ENCODE measurements at regions not wholly inside any gene's neighbourhood (a gene's known extent, or its start where the extent isn't known, plus 50 kb on each side); places are given as distances from the start of the nearest gene placed in this dataset.
"Not testable (repeated sequence)": the region's sequence is repeated elsewhere in the genome, so short reads cannot be mapped to it uniquely, and the experiment has no call there.

- DNase-seq (ENCODE audit: low spot score): no peak
These were observed 120.8 kb upstream of the CDYL start for GRCh38 chr6:4655196-4656025.

DNA sequence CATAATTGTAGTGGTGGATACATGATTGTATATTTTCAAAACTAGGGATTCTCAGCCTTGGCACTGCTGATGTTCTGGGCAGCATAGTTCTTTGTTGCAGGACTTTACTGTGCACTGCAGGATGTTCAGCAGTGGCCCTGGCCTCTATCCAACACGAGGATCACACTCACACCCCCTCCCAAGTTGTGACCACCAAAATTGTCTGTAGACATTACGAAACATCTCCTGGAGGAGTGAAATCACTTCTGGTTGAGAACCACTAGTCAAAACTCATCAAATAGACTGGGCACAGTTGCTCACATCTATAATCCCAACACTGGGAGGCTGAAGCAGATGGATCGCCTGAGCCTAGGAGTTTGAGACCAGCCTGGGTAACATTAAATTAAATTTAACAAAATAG, 123.1 kb upstream of the CDYL start:
- no peak for DNase-seq (ENCODE audit: low spot score)

DNA sequence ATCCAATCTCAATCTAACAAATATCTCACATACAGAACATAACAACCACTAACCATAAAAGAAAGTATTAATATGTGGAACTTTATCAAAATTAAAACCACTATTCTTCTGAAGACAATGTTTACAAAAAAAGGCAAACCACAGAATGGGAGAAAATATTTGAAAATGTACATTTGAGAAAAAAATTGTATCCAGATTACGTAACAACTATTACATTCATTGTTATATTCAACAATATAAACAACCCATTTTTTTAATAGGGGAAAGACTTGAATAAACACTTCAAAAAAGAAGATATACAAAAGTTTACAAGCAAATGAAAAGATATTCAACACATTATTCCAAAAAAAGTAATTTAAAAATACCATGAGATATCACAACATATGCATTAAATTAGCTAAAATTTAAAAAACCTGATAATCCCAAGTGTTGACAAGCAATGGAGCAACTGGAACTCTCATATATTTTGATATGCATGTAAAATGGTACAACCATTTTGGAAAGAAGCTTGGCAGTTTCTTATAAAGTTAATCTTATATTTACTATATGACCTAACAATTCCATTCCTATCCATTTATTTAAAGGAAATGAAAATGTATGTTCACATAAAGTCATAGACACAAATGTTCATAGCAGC, 124.3 kb upstream of the CDYL start:
- DNase-seq (ENCODE audit: low spot score): no peak

GRCh38 chr6:4649728-4650127, 126.5 kb upstream of the CDYL start:
- DNase-seq (ENCODE audit: low spot score): no peak

GRCh38 chr6:4647414-4648365, 128.5 kb upstream of the CDYL start:
- peak; percentile 17 for DNase-seq (ENCODE audit: low spot score)

DNA sequence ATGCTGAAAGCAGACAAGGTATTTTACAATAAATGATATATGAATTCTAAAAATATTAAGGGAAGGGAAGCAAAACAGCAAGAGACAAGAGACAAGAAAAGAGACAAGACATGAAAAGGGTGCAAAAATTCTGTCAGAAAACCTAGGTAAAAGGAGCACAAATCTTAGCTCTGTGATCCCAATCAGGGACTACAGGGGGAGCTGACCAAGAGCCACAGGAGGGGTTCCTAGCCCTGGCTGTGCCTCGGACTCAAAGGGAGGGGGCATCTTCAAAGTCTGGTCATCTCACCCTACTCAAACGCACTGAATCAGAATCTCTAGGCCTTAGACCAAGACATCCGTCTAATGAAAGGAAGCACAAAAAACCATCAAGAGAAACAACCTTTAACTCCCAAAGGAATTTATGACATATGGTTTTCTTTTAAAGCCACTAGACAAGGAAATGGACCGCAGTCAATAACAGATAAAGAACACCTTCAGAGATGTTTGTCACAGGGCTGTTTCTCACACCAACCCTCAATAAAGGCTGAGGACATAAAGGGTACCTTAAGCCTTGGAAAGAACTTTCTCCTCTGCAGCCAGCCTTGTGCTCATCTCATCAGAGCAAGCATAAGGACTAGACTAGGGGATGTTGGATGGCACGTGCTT, 130.4 kb upstream of the CDYL start:
- no peak for DNase-seq (ENCODE audit: low spot score)

DNA sequence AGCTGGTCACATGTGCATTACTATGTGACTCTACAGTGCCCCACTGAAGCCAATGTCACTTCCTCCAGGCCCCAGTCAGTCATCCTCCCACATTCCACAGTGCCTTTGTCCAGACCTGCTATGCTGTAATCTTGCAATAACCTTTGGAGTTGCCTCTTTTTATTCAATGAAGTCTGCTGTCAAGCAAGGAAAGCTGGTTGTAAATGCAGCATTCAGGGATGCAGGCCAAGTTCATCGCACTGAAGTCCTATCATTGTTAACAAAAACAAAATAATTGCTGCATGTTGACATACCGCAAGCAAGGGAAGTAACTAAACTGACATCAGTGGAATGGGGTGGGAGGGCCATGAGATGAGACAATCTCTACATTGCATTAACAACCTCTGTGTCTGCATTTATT, 131.2 kb upstream of the CDYL start:
- DNase-seq (ENCODE audit: low spot score): no peak

- DNase-seq (ENCODE audit: low spot score): peak; percentile 2
These were observed 134.7 kb upstream of the CDYL start for GRCh38 chr6:4641461-4641860.

GRCh38 chr6:4640139-4640538, 136.1 kb upstream of the CDYL start:
- no peak for DNase-seq (ENCODE audit: low spot score)

- DNase-seq (ENCODE audit: low spot score): no peak
These were observed 137.6 kb upstream of the CDYL start for GRCh38 chr6:4638641-4639040.

DNA sequence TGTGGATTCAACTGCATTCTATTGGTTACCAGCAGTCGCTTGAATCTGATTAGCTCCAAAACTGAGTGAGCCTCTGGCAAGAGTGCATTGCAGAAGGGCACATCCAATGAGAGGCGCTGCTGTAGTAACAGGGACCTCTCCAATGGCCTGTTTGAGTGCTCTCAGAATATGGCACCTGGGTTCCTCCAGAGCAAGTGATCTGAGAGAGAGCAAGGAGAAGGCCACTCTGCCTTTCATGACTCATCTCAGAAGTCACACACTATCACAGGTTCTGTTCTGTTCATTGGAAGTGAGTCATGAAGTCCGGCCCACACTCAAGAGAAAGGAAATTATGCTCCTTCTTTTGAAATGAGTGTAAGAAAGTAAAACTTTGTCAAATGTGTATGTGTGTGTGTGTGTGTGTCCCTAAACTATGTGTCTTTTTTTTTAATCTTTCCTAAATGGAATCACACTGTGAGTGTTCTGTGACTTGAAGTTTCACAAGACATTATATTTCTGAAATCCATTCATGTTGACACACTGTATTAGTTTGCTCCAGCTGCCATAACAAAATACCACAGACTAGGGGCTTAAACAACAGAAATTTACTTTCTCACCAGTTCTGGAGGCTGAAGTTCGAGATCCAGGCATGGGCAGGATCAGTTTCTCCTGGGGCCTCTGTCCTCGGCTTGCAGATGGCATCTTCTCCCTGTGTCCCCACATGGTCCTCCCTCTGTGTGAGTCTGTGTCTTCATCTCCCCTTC, 138.3 kb upstream of the CDYL start:
- DNase-seq (ENCODE audit: low spot score): peak; percentile 88

DNA sequence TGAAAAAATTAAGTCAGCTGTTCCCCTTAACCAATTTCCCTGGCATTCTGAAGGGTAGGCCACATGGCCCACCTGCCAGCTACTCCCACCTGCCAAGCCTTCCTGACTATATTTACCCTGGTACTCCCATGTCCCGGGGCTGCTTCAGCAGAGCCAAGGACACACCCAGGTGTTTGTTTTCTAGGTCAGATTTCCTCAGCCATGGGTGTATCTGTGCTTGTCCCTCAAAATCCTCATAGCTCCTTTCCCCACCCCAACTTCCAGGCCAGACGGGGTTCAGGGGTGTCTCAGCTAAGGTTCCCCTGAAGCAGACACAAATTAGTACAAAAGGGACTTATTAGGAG, 139.4 kb upstream of the CDYL start:
- DNase-seq (ENCODE audit: low spot score): no peak

- no peak for DNase-seq (ENCODE audit: low spot score)
These were observed 139.9 kb upstream of the CDYL start for GRCh38 chr6:4636191-4636880.

- no peak for DNase-seq (ENCODE audit: low spot score)
These were observed 140.5 kb upstream of the CDYL start for GRCh38 chr6:4635666-4636065.

- no peak for DNase-seq (ENCODE audit: low spot score)
These were observed 143.8 kb upstream of the CDYL start for GRCh38 chr6:4632421-4632820.

DNA sequence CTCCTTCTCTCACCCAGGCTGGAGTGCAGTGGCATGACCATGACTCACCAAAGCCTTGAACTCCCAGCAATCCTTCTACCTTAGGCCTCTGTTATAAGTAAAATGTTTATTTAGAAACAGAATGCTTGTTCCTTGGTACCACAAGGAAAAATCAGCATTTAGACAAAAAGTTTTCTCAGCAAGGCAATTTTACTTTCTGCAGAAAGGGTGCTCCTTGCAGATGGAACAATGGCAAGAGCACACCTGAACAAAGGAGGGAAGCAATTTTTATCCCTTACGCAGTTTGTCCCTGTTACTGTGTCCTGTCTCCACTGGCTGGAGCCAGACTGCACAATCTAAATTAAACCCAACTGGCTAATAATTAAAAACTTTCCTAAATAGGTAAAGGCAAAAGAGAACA, 146.4 kb upstream of the CDYL start:
- DNase-seq (ENCODE audit: low spot score): not testable (repeated sequence)

DNA sequence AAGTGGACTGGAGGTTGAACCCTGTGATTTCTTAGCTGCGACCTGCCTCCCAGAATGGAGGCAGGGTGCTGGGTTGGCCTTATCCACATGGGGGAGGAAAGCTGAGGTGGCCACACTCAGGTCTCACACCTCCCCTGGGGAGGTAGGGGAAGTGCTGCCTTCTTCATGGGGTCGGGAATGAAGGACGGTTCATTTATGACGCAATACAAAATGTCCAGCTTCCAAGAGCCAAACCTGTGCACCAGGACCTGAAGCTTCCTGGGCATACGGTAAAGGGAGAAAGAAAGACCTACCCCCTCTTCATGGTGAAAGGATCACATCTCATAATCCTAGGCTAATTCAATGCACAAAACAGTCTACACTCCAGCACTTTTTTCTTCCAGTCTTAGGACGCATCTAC, 150.6 kb upstream of the CDYL start:
- no peak for DNase-seq (ENCODE audit: low spot score)

GRCh38 chr6:4624726-4625125, 151.5 kb upstream of the CDYL start:
- DNase-seq (ENCODE audit: low spot score): no peak

- DNase-seq (ENCODE audit: low spot score): no peak
These were observed 155.7 kb upstream of the CDYL start for GRCh38 chr6:4620284-4621151.

- no peak for DNase-seq (ENCODE audit: low spot score)
These were observed 159.9 kb upstream of the CDYL start for GRCh38 chr6:4616311-4616710.
